Heart right ventricle (tissue), 16 donors: ENCODE measurements at regions not wholly inside any gene's neighbourhood (a gene's known extent, or its start where the extent isn't known, plus 50 kb on each side); places are given as distances from the start of the nearest gene placed in this dataset.
A peak's percentile ranks its signal among the peaks of the same experiment; 100 is the strongest.
"Not testable (repeated sequence)": the region's sequence is repeated elsewhere in the genome, so short reads cannot be mapped to it uniquely, and the experiment has no call there.

Source experiments
- ATAC-seq, 8 donors: fragments of 200-7000 bp; cut with Tn5 transposase; one replicate each; pipeline ENCODE4 v1.9.1; 2020; ENCODE audit warnings: mild to moderate bottlenecking in 8 of 8, moderate library complexity in 8 of 8, moderate number of reproducible peaks in 1 of 8
- DNase-seq, 2 donors: peaks; one replicate each; pipeline ENCODE4 v3.0.0-alpha.2; 2020
- H3K27ac ChIP-seq, 10 donors: fragments of 200-600 bp; sonication (generic) in 2 of 10; one replicate each; pipeline versions ENCODE4 v1.5.0 to v1.8.0; 2020 to 2022; ENCODE audit warnings: mild to moderate bottlenecking in 3 of 10
- H3K27me3 ChIP-seq, 7 donors: fragments of 200-600 bp; one replicate each; pipeline ENCODE4 v1.8.0; 2021 to 2022; ENCODE audit warnings: mild to moderate bottlenecking in 2 of 7
- H3K36me3 ChIP-seq, 9 donors: fragments of 200-600 bp; sonication (generic) in 1 of 9; one replicate each; pipeline versions ENCODE4 v1.5.0 to v1.8.0; 2020 to 2022; ENCODE audit warnings: mild to moderate bottlenecking in 2 of 9
- H3K4me1 ChIP-seq, 9 donors: fragments of 200-600 bp; sonication (generic) in 1 of 9; one replicate each; pipeline versions ENCODE4 v1.5.0 to v1.8.0; 2020 to 2022; ENCODE audit warnings: mild to moderate bottlenecking in 4 of 9
- H3K4me3 ChIP-seq, 10 donors: fragments of 200-600 bp; sonication (generic) in 2 of 10; one replicate each; pipeline versions ENCODE4 v1.5.0 to v1.8.0; 2020 to 2022; ENCODE audit warnings: mild to moderate bottlenecking in 7 of 10, moderate library complexity in 2 of 10
- H3K9me3 ChIP-seq, 11 donors: fragments of 200-600 bp in 10 of 11; sonication (generic) in 2 of 11; one replicate each; pipeline versions ENCODE4 v1.5.0 to v1.8.0; 2013 to 2022; ENCODE audit warnings: mild to moderate bottlenecking in 2 of 11, control low read depth in 1 of 11, moderate library complexity in 1 of 11
- WGBS, 2 donors: extraction: QIAGEN DNeasy Blood & Tissue Kit; methylation state at CpG; one replicate each; pipeline ENCODE4 v1.1.7; 2013; ENCODE audit warnings: inconsistent platforms in 1 of 2; 5-methylcytosine and 5-hydroxymethylcytosine counted together
- intact Hi-C, 10 donors: fragments of 100-400 bp; cut with DNase I; formaldehyde crosslinking; loops; one replicate each; pipeline versions ENCODE4 v1.11.1 to v1.14.2; 2022
- TF ChIP-seq, protein P1 (sequence below), 9 donors: fragments of 200-600 bp; sonication (generic) in 2 of 9; IDR thresholded peaks; one replicate each; pipeline versions ENCODE4 v1.5.0 to v1.8.0; 2021 to 2022; ENCODE audit warnings: antibody characterized with exemption in 9 of 9, mild to moderate bottlenecking in 5 of 9, moderate library complexity in 1 of 9
- donor health status: Arrhythmogenic right ventricular cardiomyopathy.
- donor health status: ischemic (EF 13 %, LVEDD 7.1; RV severe dilation, severe dysfunction).
- donor health status: healthy with polysubstance abuse.
- donor health status: DM: no; HTN: yes; CAD: no.
- donor health status: DM: no; HTN: no; CAD: no.
- donor health status: ischemic (EF 25% LVEDD 6.9; RV normal size, moderate dysfunction).
- donor health status: ischemic (EF 25% LVEDD 5.7; RV mildly dilated, moderate dysfunction).
- donor health status: healthy.
- donor health status: DM: yes; HTN: yes; CAD: no.
- donor health status: Ischemic cardiomyopathy.
- donor health status: ischemic (EF 35%, LVEDD 5.7; RV mildly dilated, moderate dysfunction).
- donor health status: nonischemic (EF 11% LVEDD 7.7; RV severe dilation, severe dysfunction).
- donor health status: DM: yes; HTN: yes; CAD: no.
- donor health status: PGD.
- donor health status: ischemic (EF 29% LVEDD 5.4; RV normal size, mild dysfunction).
- donor health status: nonischemic (EF 23%, LVEDD 6.1; RV moderate dilation, normal function).

DNA sequence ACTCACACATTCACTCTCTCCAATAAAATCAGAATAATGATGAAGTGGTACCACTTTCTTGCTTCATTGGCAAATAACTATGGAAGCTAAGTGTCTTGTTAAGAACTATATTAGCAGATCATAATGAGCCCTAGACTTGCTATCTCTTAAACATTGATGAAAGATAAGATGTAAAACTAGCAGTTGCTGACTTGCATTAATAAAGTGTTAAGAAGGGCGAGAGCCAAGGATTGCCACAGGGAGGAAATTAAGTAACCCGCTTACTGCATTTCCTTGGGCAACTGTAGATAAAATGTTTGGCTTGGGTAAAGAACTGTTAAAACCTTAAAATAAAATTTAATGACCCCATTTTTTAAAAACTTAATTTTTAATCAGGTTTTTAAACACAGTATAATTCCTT is 167.0 kb downstream of the SPATA31A6 start:
- H3K27ac ChIP-seq, H3K36me3 ChIP-seq, H3K9me3 ChIP-seq, H3K4me3 ChIP-seq, ATAC-seq, intact Hi-C loops, H3K4me1 ChIP-seq, H3K27me3 ChIP-seq, DNase-seq: not testable (repeated sequence)
- WGBS, 2 donors, result no CpG with 5 or more reads among the region's 2 CpGs

DNA sequence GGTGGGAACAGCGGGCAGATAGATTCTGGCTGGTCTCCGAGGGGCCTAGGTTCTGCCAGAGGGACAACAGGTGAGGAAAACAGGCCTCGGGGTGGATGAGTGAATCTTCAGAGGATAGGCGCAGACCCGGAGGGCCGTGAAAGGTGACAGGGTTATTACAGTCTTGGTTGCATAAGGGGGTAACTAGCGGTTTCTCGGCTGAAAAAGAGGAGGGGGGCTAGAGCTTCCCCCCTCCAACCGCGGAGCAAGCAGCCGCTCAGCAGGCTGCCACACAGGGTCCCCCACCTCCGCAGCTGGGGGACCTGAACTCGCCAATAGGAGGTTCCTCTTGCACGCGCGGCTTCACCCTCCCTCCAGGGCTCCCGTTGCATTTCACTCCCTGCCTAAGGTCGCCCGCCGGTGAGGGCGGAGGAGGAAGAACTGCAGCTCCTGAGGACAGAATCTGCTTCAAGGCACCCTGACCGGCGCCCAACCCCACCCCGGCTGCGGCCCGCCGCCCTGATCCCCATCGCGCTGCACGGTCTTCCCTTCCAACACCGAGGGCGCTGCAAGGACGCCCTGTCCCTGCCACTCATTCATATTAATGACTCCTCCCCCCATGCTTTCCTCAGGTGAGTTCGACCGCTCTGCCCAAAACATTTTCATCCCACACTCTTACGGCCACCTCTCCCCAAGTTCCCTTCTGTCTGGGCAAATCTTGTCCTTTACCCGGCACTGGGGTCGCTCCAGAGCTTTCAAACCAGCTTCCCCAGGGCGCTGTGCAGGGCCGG is 174.3 kb downstream of the SPATA31A6 start:
- DNase-seq, intact Hi-C loops, ATAC-seq, H3K27me3 ChIP-seq, H3K36me3 ChIP-seq, H3K9me3 ChIP-seq, H3K4me1 ChIP-seq, H3K27ac ChIP-seq, H3K4me3 ChIP-seq: not testable (repeated sequence)
- 23 to 29% methylated on average over 27 of the region's 40 CpGs for WGBS, 2 donors

DNA sequence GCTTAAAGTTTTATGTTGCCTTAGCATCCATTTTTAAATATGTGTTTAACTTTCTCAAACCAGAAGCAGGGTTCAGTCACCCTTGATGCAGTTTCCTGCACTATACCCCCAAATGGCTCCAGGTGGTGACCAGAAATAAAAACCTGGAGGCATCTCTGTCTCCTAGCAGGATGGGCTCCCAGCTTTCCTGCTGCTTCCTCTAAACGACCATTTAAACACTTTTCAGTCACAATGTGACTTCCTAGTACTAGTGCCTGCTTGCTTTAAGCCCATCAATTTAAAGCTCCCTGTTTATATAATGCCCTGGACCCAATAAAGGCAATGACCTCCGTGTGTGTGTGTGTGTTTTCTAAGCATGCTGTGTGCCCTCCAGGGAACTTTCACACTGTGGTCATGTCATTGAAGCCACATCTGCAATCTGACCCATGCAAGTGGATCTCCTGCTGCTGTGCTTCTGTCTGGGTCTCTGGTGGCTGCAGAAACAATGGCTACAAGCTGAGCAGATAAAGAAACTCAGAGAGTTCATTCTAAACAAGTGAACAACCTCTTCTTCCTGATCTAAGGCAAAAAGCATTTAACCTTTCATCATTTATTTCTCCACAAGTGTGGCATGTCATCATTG is 175.3 kb downstream of the SPATA31A6 start:
- H3K27me3 ChIP-seq, H3K4me1 ChIP-seq, H3K27ac ChIP-seq, intact Hi-C loops, H3K36me3 ChIP-seq, ATAC-seq, DNase-seq, H3K9me3 ChIP-seq, H3K4me3 ChIP-seq: not testable (repeated sequence)
- WGBS, 2 donors, result 5 to 6% methylated on average over 2 of the region's 2 CpGs

DNA sequence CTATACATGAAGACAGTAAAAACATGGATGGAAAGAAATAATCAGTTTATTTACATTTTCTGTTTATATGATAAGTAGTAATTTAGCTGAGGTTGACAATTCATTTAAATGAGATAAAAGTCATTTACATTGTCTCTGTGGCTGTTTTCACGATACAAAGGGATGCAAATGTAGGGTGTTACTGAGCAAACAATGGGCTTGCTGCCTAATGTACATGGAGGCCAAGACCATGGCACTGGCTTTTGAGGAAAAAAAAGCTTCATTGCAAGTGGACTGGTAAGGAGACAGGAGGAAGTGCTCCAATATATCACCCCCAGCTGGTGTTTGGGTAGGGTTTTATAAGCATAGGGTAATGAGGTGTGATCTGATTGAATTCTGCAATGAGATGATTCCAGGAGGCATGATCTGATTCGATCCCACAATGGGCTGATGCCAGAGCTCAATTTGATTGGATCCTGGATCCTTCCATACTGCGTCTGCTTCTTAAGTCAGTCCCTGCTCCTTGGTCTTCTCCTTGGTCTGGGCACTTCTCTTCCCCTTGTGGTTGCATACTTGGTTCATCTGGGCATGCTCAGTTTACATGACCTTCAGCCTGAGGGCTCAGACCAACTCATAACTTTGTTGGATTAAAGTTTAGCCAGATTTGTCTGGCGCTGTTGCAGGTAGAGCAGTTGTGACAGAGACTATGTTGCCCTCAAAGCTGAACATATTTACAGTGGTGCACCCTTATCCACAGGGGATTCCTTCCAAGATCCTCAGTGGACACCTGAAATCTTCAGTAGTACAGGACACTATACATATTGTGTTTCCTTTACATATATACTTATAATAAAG is 181.2 kb downstream of the SPATA31A6 start:
- WGBS, 2 donors, result 73 to 81% methylated on average over 3 of the region's 4 CpGs

DNA sequence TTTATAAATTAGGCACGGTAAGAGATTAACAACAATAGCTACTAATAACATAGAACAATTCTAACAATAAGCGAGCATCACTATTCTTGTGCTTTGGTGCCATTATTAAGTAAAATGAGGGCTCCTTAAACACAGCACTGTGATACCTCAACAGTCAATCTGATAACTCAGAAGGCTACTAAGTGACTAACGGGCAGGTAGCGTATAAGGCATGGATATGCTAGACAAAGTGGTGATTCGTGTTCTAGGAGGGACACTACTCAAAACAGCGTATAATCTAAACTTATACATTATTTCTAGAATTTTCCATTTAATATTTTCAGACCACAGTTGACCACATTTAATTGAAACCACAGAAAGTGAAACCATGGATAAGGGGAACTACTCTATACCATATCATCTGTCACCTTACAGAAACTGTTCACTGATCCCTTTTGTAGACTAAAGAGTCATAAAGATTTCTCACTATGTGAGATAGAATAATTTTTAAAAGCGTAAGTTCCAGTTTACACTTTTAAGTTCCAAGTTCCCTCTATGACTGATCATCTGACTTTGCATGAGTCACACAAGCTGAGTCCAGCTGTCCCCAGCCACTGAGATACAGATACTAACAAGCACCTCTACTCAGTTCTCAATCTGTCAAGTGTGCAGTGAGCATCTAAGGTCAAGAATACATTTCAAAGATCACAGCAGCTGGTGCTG is 181.9 kb downstream of the SPATA31A6 start:
- 77 to 78% methylated on average over 7 of the region's 7 CpGs for WGBS, 2 donors
- H3K4me1 ChIP-seq, intact Hi-C loops, H3K36me3 ChIP-seq, H3K27me3 ChIP-seq, DNase-seq, H3K4me3 ChIP-seq, H3K9me3 ChIP-seq: not testable (repeated sequence)
- peak overlapping the region in 1 of 10 donors; percentile 4 for H3K27ac ChIP-seq
- ATAC-seq, result peak in 7 of 8 donors; percentile 25 to 82 (median 52)

More for the DNA sequence above, 181.2 kb downstream of the SPATA31A6 start:
- H3K36me3 ChIP-seq, intact Hi-C loops, H3K27me3 ChIP-seq, H3K4me1 ChIP-seq, ATAC-seq, H3K4me3 ChIP-seq, DNase-seq, H3K9me3 ChIP-seq: not testable (repeated sequence)
- H3K27ac ChIP-seq, result peak overlapping the region in 1 of 10 donors; percentile 4

DNA sequence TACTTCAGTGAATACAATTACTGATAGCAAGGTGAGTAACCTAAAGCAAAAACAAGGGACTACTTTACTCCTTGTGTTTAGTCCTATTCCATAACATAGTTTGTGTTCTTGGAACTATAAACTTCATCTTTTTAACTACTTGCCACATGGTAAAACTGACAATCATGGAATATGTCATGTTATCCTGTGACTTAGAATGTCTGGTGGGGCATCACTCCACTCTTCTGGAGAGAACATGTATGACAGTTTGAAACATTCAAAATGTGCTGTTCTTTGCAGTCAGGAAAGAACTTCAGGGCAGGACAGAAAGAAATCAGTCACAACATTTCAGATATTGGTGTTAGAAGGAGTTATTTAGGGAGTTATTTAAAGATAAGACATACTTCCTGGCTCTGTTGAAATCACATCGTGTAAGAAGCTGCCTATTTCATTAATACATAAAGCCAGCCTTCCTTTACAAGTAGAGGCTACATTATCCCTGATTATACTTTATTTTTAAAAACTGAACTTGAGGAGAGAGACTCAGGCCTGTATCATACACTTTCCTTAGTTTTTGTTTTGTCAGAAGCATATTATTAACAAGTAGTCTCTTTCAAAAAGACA is 184.9 kb downstream of the SPATA31A6 start:
- H3K4me3 ChIP-seq, H3K36me3 ChIP-seq, H3K27ac ChIP-seq, H3K4me1 ChIP-seq, DNase-seq, H3K9me3 ChIP-seq, intact Hi-C loops, H3K27me3 ChIP-seq: not testable (repeated sequence)
- 24 to 30% methylated on average over 1 of the region's 1 CpG for WGBS, 2 donors
- TF ChIP-seq, protein P1, sequence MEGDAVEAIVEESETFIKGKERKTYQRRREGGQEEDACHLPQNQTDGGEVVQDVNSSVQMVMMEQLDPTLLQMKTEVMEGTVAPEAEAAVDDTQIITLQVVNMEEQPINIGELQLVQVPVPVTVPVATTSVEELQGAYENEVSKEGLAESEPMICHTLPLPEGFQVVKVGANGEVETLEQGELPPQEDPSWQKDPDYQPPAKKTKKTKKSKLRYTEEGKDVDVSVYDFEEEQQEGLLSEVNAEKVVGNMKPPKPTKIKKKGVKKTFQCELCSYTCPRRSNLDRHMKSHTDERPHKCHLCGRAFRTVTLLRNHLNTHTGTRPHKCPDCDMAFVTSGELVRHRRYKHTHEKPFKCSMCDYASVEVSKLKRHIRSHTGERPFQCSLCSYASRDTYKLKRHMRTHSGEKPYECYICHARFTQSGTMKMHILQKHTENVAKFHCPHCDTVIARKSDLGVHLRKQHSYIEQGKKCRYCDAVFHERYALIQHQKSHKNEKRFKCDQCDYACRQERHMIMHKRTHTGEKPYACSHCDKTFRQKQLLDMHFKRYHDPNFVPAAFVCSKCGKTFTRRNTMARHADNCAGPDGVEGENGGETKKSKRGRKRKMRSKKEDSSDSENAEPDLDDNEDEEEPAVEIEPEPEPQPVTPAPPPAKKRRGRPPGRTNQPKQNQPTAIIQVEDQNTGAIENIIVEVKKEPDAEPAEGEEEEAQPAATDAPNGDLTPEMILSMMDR (IDR thresholded peaks at IDR 0.05), result peak in 2 of 9 donors; percentile 7 to 24
- peak in 1 of 8 donors; percentile 53 for ATAC-seq

DNA sequence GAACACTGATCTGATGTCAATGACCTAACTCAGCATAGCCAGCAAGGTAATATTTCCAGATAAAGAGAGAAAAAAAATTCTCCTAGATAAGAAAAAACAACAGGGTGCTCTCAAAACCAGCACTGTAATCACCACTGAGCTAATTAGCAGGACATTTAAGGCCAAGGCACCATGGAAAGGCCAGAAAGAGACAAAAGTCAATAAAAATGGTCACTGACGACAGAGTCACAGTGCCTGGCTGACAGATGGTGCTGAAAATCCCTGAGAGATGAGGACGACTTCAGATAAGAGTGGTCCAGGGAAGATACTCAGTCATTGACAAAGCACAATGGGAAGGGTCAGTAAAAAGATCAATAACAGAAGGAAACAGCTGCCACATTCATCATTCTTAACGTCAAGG is 186.7 kb downstream of the SPATA31A6 start:
- DNase-seq, result not testable (repeated sequence)

DNA sequence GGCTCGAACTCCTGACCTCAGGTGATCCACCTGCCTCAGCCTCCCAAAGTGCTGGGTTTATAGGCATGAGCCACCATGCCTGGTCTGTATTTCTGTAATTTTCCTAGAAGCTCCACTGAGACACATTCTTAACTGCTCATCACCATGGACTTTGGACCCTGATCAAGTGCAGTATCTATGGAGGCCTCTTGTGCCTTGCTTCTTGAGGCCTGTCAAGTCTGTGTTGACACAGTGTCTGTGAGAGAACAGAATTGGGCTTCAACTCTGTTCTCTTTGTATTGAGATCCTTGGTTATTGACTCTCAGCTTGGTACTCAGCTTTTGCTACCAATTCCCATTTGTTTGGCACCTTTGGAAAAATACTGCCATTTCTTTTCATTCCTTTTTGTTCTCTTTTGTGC is 188.0 kb downstream of the SPATA31A6 start:
- intact Hi-C loops, H3K36me3 ChIP-seq, DNase-seq, H3K27me3 ChIP-seq, ATAC-seq, H3K4me1 ChIP-seq, H3K27ac ChIP-seq, H3K9me3 ChIP-seq, H3K4me3 ChIP-seq: not testable (repeated sequence)
- WGBS, 2 donors, result 67 to 76% methylated on average over 1 of the region's 1 CpG

More for the DNA sequence above, 186.7 kb downstream of the SPATA31A6 start:
- H3K27ac ChIP-seq, H3K4me1 ChIP-seq, ATAC-seq, H3K9me3 ChIP-seq, H3K27me3 ChIP-seq, intact Hi-C loops, H3K4me3 ChIP-seq, H3K36me3 ChIP-seq: not testable (repeated sequence)
- WGBS, 2 donors, result 29 to 35% methylated on average over 3 of the region's 3 CpGs
